Osteoblast (primary cell): ENCODE measurements at regions not wholly inside any gene's neighbourhood (a gene's known extent, or its start where the extent isn't known, plus 50 kb on each side); places are given as distances from the start of the nearest gene placed in this dataset.

ENCODE experiments used
- DNase-seq: peaks from one replicate; pipeline ENCODE4 v3.0.0; 2011; ENCODE audit warnings: low spot score, mixed read lengths; ENCODE audit not compliant: insufficient read length; ENCODE audit errors: missing footprints
- H2AFZ ChIP-seq: 2 replicates; pipeline ENCODE4 v1.6.0; 2011; ENCODE audit warnings: mild to moderate bottlenecking, low read length
- H3K27ac ChIP-seq: 2 replicates; pipeline ENCODE4 v1.5.1; 2011; ENCODE audit warnings: mild to moderate bottlenecking, low read depth, low read length, moderate library complexity
- H3K27me3 ChIP-seq: 2 replicates; pipeline ENCODE4 v1.6.0; 2012; ENCODE audit warnings: mild to moderate bottlenecking, control low read depth, inconsistent platforms, low read length, moderate library complexity; ENCODE audit not compliant: insufficient read depth
- H3K36me3 ChIP-seq: 2 replicates; pipeline ENCODE4 v1.5.1; 2011; ENCODE audit warnings: mild to moderate bottlenecking, low read length, control low read depth, moderate library complexity; ENCODE audit not compliant: insufficient read depth
- H3K4me1 ChIP-seq: 2 replicates; pipeline ENCODE4 v1.5.1; 2011; ENCODE audit warnings: mild to moderate bottlenecking, low read length, control low read depth, moderate library complexity; ENCODE audit not compliant: insufficient read depth
- H3K4me2 ChIP-seq: 2 replicates; pipeline ENCODE4 v1.6.0; 2011; ENCODE audit warnings: mild to moderate bottlenecking, low read length; ENCODE audit not compliant: insufficient read depth
- H3K4me3 ChIP-seq: fragments of 200-600 bp; sonication (generic); 3 replicates; pipeline ENCODE4 v1.5.1; 2012; ENCODE audit warnings: mild to moderate bottlenecking, low read length, inconsistent platforms; ENCODE audit not compliant: insufficient read depth
- H3K79me2 ChIP-seq: 2 replicates; pipeline ENCODE4 v1.6.0; 2012; ENCODE audit warnings: mild to moderate bottlenecking, low read length, control low read depth, inconsistent platforms; ENCODE audit not compliant: insufficient read depth
- H3K9me3 ChIP-seq: 2 replicates; pipeline ENCODE4 v1.5.1; 2011; ENCODE audit warnings: low read depth, low read length, control low read depth
- H4K20me1 ChIP-seq: 2 replicates; pipeline ENCODE4 v1.6.0; 2012; ENCODE audit warnings: mild to moderate bottlenecking, low read length, control low read depth; ENCODE audit not compliant: insufficient read depth
- CTCF ChIP-seq: IDR thresholded peaks from 2 replicates; pipeline ENCODE4 v1.5.1; 2011; ENCODE audit warnings: mild to moderate bottlenecking, low read depth, low read length, moderate library complexity; ENCODE audit errors: extremely low read depth

DNA sequence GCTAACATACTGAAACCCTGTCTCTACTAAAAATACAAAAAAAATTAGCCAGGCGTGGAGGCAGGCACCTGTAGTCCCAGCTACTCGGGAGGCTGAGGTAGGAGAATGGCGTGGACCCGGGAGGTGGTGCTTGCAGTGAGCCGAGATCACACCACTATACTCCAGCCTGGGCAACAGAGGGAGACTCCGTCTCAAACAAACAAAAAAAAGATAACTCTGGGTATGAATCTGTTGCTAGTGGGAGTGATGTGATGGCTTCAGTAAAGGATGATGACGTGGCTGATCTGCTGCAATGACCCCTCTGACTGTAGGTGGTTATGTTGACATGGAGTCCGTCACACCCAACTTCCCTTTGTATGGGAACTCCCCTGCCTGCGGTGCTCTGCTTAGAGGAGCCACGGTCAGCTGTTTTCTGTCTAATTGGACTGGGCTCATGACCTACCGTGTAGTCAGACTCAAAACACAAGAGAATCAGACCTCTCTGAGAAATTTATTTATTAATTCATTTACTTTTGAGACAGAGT is 59.1 kb upstream of the MED13L start:
- Histone ChIP-seq H3K4me1 (peaks cover 7% of the 10 kb centered on the region), H3K27me3 (no peaks in the 10 kb centered on the region), H2AFZ (no peak overlapping the region), H4K20me1 (no peaks in the 10 kb centered on the region), H3K9me3 (no peaks in the 10 kb centered on the region), H3K36me3 (no peaks in the 10 kb centered on the region), H3K4me3 (no peak overlapping the region), H3K27ac (no peak overlapping the region), H3K79me2 (no peaks in the 10 kb centered on the region), H3K4me2 (no peak overlapping the region)
- no peak for TF ChIP-seq CTCF
- DNase-seq = no peak

DNA sequence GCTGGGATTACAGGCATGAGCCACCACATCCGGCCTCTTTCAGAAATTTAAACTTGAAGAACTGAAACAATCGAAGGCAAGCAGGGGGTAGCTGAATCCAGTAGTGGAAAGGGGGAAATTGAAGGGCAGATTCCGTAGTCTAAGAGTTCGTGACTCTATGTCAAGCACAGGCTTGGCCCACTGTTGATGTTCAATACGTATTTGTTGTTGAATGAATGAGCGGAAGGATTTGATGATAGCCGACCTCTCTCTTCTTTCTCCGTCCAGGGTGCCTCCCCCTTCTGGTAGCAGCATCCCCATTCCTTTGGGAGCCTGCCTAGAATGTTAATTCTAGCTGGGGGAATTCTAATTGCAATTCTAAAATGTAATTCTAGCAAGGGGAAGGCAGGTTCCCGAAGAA is 59.8 kb upstream of the MED13L start:
- peaks cover 7% of the 10 kb centered on the region for H3K4me1 ChIP-seq
- no peaks in the 10 kb centered on the region for H3K27me3 ChIP-seq
- H4K20me1 ChIP-seq = no peaks in the 10 kb centered on the region
- no peak for DNase-seq
- H3K4me3 ChIP-seq = no peak overlapping the region
- H3K9me3 ChIP-seq = no peaks in the 10 kb centered on the region
- no peak overlapping the region for H3K4me2 ChIP-seq
- H2AFZ ChIP-seq = no peak overlapping the region
- no peak overlapping the region for H3K27ac ChIP-seq
- no peaks in the 10 kb centered on the region for H3K36me3 ChIP-seq
- TF ChIP-seq CTCF = no peak
- no peaks in the 10 kb centered on the region for H3K79me2 ChIP-seq

GRCh38 chr12:116338064-116338846 is 60.8 kb upstream of the MED13L start:
- no peak overlapping the region for H2AFZ ChIP-seq
- H3K27ac ChIP-seq = no peak overlapping the region
- TF ChIP-seq CTCF = no peak
- no peak overlapping the region for H3K4me2 ChIP-seq
- no peaks in the 10 kb centered on the region for H3K79me2 ChIP-seq
- no peaks in the 10 kb centered on the region for H3K36me3 ChIP-seq
- no peak overlapping the region for H3K4me3 ChIP-seq
- H3K9me3 ChIP-seq = no peaks in the 10 kb centered on the region
- DNase-seq = no peak
- peaks cover 7% of the 10 kb centered on the region for H3K4me1 ChIP-seq
- H3K27me3 ChIP-seq = no peaks in the 10 kb centered on the region
- H4K20me1 ChIP-seq = no peaks in the 10 kb centered on the region

- Histone ChIP-seq H3K27ac (no peak overlapping the region), H3K79me2 (no peaks in the 10 kb centered on the region), H3K9me3 (no peaks in the 10 kb centered on the region), H4K20me1 (no peaks in the 10 kb centered on the region), H2AFZ (no peak overlapping the region), H3K36me3 (no peaks in the 10 kb centered on the region), H3K4me3 (no peak overlapping the region), H3K27me3 (no peaks in the 10 kb centered on the region), H3K4me2 (no peak overlapping the region), H3K4me1 (peaks cover 7% of the 10 kb centered on the region)
- no peak for TF ChIP-seq CTCF
- no peak for DNase-seq
These were observed 61.6 kb upstream of the MED13L start for GRCh38 chr12:116339062-116339461.
